NCI-H748 treated with DMSO at 0.1 percent for 48 hours (cell line): ENCODE measurements at regions not wholly inside any gene's neighbourhood (a gene's known extent, or its start where the extent isn't known, plus 50 kb on each side); places are given as distances from the start of the nearest gene placed in this dataset.
A peak's percentile ranks its signal among the peaks of the same experiment; 100 is the strongest.

Experiments used
- DNase-seq: peaks from one replicate; lab custom pipeline; 2025; lab: John Stamatoyannopoulos, UW

DNA sequence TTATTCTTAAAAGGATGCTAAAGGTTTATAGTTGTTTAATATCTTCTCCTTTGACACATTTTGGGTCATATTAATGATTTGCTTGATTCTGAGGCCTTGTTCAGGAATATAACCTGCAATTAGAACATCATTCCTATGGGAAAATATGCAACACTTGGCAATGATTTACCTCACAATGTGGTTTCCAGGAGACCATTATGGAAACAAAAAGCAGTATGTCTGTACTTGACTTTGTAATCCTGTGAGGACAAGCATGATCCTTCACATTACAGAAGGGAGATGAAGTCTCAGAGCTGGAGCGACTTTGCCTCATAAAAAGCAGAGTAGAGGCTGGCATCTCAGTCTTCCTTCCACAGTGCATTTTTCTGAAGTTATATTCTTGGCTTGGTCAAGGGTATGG is 57.0 kb upstream of the CDCA7L start:
- DNase-seq, result no peak

DNA sequence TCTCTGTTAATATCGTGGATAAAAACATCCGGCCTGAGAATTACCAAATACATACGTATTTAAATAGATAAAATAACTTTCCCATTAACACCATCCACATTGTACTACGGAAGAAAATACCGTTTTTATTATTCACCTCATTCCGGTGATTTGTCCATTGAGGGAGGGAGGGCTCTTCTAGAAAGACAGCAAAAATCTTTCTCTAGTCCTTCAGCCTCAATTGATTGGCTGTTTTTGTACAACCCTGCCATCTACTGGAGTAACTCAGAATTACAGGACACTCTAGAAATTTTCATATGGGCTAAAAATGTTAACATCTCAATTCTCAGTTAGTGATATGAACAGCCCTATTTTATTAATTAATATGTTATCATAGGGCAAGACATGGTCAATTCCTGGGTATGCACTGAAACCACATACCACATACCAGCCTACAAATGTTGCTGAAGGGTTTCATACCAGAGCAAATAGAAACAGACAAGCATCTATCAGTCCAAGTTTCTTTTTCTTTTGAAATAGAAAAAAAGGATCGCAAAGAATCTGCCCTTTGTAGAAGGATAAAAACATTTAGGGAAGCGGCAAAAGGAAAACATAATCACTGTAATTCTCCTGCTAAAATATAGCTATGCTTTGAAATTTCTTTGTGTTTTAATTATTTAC is 55.8 kb upstream of the CDCA7L start:
- peak; percentile 69 for DNase-seq

DNA sequence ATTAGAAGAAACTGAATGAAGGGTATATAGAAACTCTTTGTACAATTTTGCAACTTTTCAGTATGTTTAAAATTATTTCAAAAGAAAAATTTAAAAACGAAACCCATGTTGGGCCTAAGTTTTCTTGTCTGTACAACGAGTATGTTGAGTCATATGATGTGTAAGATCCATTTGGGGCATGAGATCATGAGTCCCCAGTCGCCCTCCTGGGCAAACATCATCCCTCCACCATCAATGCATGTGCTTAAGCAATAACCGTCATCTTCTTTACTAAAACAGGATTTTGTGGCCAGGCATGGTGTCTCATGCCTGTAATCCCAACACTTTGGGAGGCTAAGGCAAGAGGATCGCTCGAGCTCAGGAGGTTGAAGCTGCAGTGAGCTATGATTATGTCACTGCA is 54.2 kb upstream of the CDCA7L start:
- no peak for DNase-seq

DNA sequence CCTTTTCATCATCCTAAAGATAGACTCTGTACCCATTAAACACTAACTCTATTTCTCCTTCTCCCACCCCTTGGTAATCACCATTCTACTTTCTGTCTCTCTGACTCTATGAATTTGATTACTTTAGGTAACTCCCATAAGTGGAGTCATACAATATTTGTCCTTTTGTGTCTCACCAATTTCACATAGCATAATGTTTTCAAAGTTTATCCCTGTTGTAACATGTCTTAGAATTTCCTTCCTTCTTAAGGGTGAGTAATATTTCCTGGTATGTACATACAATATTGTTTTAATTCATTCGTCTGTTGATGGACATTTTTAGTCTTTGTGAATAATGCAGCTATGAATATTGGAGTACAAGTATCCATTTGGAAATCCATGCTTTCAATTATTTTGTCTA is 50.9 kb upstream of the CDCA7L start:
- DNase-seq, result no peak
